WERI-Rb-1 (cell line): ENCODE measurements at regions not wholly inside any gene's neighbourhood (a gene's known extent, or its start where the extent isn't known, plus 50 kb on each side); places are given as distances from the start of the nearest gene placed in this dataset.

ENCODE experiments used
- DNase-seq: peaks from one replicate; pipeline ENCODE4 v3.0.0-alpha.2; 2020
- H3K27ac ChIP-seq: fragments of 250-450 bp; sonication (Bioruptor Pico); 2 replicates; pipeline ENCODE4 v1.5.1; 2020; ENCODE audit warnings: mild to moderate bottlenecking, moderate library complexity
- H3K27me3 ChIP-seq: fragments of 250-450 bp; sonication (Bioruptor Pico); 2 replicates; pipeline ENCODE4 v1.5.1; 2021; ENCODE audit warnings: mild to moderate bottlenecking, low read depth, moderate library complexity; ENCODE audit not compliant: insufficient read depth, severe bottlenecking
- H3K36me3 ChIP-seq: fragments of 250-450 bp; sonication (Bioruptor Pico); 2 replicates; pipeline ENCODE4 v1.5.1; 2020; ENCODE audit warnings: mild to moderate bottlenecking, moderate library complexity
- H3K4me3 ChIP-seq: 2 replicates; pipeline ENCODE4 v1.5.1; 2011; ENCODE audit warnings: low read depth, mild to moderate bottlenecking, control low read depth, low read length
- H3K9me3 ChIP-seq: fragments of 250-450 bp; sonication (Bioruptor Pico); 2 replicates; pipeline ENCODE4 v1.5.1; 2021; ENCODE audit warnings: mild to moderate bottlenecking, moderate library complexity; ENCODE audit not compliant: severe bottlenecking
- TF ChIP-seq, protein P1 (sequence below): IDR thresholded peaks from 2 replicates; pipeline ENCODE4 v1.5.1; 2011; ENCODE audit warnings: low read depth, mild to moderate bottlenecking, control low read depth, inconsistent platforms, low read length

DNA sequence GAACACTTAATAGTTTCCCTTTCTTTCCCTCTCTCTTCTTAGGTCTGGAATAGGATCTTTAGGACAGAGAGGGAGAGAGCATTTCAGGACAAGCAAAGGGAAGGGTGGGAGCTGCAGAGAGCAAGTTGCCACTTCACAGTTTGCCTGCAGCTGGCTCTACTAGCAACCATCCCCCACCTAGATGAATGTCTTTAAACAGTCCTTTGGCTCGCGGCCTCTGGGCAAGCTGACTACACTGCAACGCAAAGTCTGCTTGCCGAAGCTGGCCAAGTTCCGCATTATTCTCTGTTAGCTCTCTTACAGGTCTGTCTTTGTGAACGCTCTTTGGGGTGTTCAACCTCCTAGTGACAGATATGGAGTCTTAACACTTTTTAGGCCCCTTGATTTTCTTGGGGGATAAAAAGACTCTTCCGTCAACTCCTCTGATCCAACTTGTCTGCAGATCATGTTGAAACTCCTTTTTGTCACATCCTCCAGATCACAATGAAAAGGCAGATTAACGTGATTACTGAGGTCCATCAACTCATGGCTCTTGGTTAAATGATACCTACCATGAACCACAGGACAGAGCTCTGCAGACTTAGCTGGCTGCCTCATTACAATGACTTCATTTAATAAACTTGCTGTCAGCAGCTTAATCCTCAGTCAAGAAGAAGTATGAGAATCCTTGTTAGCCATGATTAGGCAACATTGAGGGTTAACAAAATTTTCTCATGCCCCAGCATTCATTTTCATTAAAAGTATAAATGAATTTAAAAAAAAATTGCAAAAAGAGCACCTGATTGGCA lies 74.6 kb downstream of the SLC4A3 start:
- no peaks in the 10 kb centered on the region for H3K9me3 ChIP-seq
- TF ChIP-seq, protein P1, sequence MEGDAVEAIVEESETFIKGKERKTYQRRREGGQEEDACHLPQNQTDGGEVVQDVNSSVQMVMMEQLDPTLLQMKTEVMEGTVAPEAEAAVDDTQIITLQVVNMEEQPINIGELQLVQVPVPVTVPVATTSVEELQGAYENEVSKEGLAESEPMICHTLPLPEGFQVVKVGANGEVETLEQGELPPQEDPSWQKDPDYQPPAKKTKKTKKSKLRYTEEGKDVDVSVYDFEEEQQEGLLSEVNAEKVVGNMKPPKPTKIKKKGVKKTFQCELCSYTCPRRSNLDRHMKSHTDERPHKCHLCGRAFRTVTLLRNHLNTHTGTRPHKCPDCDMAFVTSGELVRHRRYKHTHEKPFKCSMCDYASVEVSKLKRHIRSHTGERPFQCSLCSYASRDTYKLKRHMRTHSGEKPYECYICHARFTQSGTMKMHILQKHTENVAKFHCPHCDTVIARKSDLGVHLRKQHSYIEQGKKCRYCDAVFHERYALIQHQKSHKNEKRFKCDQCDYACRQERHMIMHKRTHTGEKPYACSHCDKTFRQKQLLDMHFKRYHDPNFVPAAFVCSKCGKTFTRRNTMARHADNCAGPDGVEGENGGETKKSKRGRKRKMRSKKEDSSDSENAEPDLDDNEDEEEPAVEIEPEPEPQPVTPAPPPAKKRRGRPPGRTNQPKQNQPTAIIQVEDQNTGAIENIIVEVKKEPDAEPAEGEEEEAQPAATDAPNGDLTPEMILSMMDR, result no peak
- H3K36me3 ChIP-seq, result no peaks in the 10 kb centered on the region
- DNase-seq, result no peak
- H3K27ac ChIP-seq, result no peak overlapping the region
- no peak overlapping the region for H3K4me3 ChIP-seq
- H3K27me3 ChIP-seq, result no peaks in the 10 kb centered on the region

DNA sequence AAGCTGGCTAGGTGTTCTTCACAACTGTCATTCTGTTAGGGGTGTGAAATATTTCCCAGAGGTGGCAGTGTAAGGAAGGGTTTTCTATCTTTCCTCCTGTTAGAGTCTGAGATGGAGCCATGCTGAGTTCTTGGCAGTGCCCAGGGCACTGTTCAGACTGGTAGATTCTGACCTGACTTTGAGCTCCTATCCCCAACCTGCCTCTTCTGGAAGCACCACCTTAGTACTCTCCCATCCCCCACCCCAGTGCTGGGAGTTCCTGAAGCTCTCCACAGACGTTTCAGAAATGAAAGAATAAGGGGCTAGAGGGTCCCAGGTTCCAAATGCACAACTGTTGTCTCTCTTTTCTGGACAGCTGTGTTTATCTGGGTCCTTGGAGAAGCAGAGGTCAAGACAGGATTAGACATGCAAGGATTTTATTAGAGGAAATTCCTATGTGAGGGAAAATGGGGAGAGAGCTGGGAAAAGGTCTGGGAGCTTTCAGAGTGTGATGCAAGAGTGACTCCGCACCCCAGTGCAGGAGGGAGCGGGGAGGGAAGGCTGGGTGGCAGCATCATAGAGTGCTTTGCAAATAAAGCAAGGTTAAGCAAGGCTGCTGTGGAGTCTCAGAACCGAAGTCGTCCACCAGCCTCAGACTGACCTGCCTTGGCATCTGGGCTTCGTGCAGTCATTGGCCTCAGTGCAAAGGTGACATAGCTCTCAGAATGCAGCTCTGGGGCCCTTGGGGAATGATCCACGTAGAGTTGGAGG lies 75.5 kb downstream of the SLC4A3 start:
- Histone ChIP-seq H3K9me3 (no peaks in the 10 kb centered on the region), H3K4me3 (no peak overlapping the region), H3K27ac (no peak overlapping the region), H3K27me3 (no peaks in the 10 kb centered on the region), H3K36me3 (no peaks in the 10 kb centered on the region)
- TF ChIP-seq, protein P1, result no peak
- DNase-seq, result no peak

DNA sequence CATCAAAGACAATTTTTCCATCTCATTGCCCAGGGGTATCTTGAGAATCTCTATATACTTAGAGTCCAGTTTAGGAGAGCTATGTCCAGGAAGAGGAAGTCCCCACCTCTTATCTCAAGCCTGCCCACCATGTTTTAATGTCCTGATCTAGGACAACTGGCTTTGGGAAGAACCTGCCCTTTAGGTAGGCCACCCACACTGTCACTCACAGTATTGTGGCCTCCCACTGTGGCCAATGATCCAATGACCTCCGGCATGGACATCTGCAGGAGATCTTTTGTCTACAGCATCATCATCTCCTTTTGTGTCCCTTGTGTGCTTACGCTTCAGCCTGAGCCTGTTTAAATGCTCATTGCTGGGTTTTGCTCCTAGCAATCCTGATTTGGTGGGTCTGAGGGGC lies 77.4 kb downstream of the SLC4A3 start:
- TF ChIP-seq, protein P1, result no peak
- Histone ChIP-seq H3K9me3 (no peaks in the 10 kb centered on the region), H3K27me3 (no peaks in the 10 kb centered on the region), H3K4me3 (no peak overlapping the region), H3K27ac (no peak overlapping the region), H3K36me3 (no peaks in the 10 kb centered on the region)
- DNase-seq, result no peak

DNA sequence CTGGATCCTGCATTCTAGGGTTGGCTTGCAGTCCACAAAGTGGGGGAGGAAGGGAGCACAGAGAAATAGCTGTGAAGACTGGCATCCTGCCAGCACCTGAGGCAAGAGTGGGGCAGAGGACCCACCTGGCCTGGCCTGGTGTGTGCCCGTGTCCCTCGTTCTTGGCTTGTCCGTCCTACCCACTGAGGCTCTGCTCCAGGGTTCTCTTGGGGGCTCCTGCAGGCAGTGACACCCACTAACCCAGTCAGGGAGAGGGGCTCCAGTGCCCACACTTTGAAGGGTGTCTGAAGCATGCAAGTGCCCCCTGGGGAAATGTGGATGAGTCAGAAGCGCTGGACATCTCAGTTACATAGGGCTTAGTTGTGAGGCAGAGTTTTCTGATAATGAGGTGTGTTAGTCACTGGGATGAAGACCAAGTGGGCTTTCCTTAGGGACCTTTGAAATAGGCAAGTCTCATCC lies 79.4 kb downstream of the SLC4A3 start:
- Histone ChIP-seq H3K27me3 (no peaks in the 10 kb centered on the region), H3K36me3 (no peaks in the 10 kb centered on the region), H3K27ac (no peak overlapping the region), H3K9me3 (no peaks in the 10 kb centered on the region), H3K4me3 (no peak overlapping the region)
- DNase-seq, result no peak
- TF ChIP-seq, protein P1, result no peak

DNA sequence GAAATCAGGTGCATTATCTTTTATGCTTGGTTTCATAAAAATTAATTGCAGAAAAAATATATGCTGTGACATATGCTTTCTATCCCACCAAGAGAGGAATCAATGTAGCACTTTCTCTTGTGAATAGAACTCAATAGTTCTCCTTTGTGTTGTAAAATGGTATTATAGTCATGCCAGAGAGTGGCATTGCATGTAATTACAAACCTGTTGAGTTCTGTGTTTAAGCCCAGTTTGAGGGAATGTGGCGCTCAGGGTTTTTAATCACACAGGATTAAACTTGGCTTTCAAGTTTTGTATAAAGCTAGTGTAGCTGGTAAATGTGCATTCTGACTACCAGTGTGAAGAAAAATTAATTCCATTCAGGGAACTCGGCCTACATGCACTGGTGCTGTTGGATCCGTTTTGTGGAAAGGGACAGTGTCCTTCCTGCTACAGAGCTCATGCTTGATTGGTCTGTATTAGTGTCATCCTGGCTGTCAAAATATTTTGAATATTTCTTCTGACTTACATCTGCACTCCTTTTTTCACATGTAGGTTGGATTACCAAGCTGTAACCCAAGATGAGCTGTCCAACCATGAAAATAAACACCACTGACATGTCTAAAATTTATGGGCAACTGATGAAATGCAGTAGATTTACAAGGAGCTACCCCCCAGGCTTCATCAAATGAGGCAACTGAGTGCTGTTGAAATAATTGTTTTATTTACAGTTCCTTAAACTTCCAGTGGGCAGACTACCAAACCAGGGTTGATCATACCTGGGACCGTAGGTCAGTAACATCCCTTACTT lies 80.3 kb downstream of the SLC4A3 start:
- H3K27me3 ChIP-seq, result no peaks in the 10 kb centered on the region
- DNase-seq, result no peak
- no peak overlapping the region for H3K4me3 ChIP-seq
- TF ChIP-seq, protein P1, result no peak
- no peak overlapping the region for H3K27ac ChIP-seq
- H3K9me3 ChIP-seq, result no peaks in the 10 kb centered on the region
- H3K36me3 ChIP-seq, result no peaks in the 10 kb centered on the region
